ENCODE measurements at regions not wholly inside any gene's neighbourhood (a gene's known extent, or its start where the extent isn't known, plus 50 kb on each side); places are given as distances from the start of the nearest gene placed in this dataset.

GRCh38 chr3:11719406-11720303 lies 75.9 kb upstream of the VGLL4 start:
- TF ChIP-seq POLR2A (IDR thresholded peaks at IDR 0.05) (no peak), CTCF (IDR thresholded peaks at IDR 0.05 in 8 of 11, conservative IDR thresholded peaks at IDR 0.05 in 3 of 11) (no peak), POLR2AphosphoS5 (IDR thresholded peaks at IDR 0.05) (peak; percentile 37 to 70 (median 70))

Measured in spleen (tissue), 7 donors.